HG02642 (cell line): ENCODE measurements at regions not wholly inside any gene's neighbourhood (a gene's known extent, or its start where the extent isn't known, plus 50 kb on each side); places are given as distances from the start of the nearest gene placed in this dataset.

Source experiments
- ATAC-seq: cut with Tn5 transposase; IDR thresholded peaks from one replicate; pipeline ENCODE4 v1.9.1; 2021; ENCODE audit warnings: mild to moderate bottlenecking; ENCODE audit not compliant: unreplicated experiment, poor library complexity

DNA sequence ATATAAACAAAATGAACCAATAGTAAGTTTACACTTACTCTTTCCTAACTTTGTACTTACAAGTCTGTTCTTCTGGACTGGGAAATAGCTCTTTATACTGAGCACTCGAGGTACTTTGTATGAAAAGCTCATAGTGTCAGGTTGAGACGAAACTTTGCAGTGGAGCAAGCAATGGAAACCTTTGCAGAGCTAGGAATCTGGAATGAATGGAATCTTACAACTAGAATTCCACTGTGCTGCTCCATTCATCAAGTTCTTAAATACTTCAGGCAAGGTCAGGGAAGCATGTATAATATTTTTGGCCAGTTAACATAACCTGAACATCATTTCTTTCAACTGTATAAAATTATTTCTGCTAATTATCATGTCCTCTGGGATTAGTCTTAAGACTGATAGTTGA is 1327.5 kb upstream of the FLRT2 start:
- ATAC-seq = no peak

- ATAC-seq = no peak
Observed at GRCh38 chr14:84203896-84204295, 1326.0 kb upstream of the FLRT2 start.

DNA sequence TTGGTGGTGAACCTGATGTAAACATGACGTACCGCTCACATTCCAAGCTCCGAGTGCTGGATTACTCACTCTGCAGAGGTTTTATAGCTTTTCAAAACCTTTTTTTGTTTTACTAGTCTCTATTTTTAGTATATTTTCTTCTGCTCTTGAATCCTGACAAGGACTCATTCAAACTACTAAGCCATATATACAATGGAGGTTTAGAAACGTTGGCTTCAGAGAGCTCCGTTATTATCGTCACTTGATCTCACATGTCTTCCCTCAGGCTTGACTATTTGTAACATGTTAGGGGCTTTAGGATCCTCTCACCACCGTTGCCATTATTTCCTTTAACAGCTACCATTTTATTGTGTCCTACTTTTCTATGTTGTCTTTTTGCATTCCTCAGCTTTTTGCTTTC is 1321.5 kb upstream of the FLRT2 start:
- ATAC-seq = no peak

DNA sequence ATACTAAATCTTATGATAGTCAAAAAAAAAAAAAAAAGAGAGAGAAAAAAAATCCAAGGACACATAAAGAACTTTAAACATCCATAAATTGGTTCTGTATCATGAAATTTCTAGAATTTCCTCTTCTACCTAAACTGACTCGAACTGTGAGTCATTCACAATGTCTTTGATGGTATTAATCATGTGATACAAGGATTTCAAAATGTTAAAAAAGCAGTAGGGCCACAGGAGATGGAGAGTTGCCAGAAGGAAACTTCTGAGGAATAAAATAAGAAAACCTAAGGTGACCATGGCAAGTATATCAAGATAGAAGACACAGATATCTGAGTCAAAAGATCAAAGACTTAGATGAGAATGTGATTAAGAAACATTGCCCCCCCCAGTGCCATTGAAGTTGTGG is 1320.9 kb upstream of the FLRT2 start:
- ATAC-seq = no peak

DNA sequence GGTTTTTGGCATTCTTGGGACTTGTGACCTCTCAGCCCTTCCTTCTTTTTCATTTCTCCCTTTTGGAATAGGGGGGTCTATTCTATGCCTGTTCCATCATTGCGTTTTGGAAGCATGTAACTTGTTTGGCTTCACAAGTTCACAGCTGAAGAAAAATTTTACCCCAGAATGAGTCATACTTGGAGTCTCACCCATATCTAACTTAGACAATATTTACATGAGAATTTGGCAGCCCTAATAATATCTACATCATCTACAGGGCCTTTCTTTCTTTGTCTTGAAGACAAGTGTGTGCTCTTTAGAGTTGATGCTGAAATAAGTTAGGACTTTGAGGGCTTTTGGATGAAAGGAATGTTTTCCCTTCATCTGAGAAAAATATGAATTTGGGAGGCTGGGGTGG is 1312.9 kb upstream of the FLRT2 start:
- ATAC-seq = no peak

GRCh38 chr14:84225268-84225667 is 1304.7 kb upstream of the FLRT2 start:
- ATAC-seq = no peak

- ATAC-seq = no peak
Observed at GRCh38 chr14:84228702-84229101, 1301.2 kb upstream of the FLRT2 start.

- no peak for ATAC-seq
Observed at GRCh38 chr14:84234281-84234680, 1295.7 kb upstream of the FLRT2 start.

DNA sequence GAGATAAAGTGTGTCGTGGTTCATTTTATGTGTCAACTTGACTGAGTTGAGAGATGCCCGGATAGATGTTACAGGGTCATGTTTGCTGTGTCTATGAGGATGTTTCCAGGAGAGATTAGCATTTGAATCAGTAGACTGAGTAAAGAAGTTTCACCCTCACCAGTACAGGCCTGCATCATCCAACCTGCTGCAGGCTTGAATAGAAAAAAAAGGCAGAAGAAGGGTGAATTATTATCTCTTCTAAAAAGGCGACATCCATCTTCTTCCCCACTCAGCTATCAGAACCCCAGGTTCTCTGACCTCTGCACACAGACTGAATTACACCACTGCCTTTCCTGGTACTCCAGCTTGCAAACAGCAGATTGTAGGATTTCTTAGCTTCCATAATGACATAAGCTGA is 1293.7 kb upstream of the FLRT2 start:
- ATAC-seq = no peak

DNA sequence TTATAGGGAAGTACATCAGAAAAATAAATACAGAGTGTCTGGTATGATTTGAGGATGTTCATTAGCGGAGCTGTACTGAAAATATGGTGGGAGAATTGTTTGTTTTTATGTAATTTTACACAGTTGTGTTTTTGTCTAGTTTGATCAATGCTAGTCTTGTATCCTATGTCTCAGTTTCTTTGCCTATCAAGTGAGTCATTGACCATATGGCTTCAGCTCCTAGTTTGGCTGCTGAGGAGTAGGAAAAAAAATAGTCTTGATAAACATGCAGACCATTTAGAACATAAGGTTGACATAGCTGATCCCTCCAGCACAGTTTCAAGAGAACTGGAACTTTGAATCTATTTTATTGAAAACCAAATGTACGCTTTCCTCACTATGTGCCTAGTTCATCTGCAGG is 1292.1 kb upstream of the FLRT2 start:
- no peak for ATAC-seq

GRCh38 chr14:84247693-84248092 is 1282.3 kb upstream of the FLRT2 start:
- no peak for ATAC-seq

DNA sequence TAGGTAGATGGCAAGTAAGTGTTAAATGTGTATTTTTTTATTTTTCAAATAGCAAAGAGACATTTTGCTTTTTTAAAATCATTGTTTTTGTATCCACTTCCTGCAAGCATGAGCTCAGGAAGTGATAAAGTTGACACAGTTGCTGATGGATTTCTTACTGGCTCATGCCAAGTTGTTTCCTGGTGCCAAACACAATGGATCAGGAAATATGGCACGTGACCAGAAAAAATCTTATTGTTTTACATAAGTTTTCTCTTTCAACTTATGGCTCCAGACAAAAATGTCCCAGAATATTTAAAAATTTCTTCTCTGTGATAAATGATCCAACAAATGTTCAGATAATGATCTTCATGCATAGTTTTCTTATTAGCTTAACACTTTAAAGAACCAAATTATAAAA is 1279.1 kb upstream of the FLRT2 start:
- no peak for ATAC-seq

GRCh38 chr14:84251411-84252115 is 1278.4 kb upstream of the FLRT2 start:
- ATAC-seq = no peak

DNA sequence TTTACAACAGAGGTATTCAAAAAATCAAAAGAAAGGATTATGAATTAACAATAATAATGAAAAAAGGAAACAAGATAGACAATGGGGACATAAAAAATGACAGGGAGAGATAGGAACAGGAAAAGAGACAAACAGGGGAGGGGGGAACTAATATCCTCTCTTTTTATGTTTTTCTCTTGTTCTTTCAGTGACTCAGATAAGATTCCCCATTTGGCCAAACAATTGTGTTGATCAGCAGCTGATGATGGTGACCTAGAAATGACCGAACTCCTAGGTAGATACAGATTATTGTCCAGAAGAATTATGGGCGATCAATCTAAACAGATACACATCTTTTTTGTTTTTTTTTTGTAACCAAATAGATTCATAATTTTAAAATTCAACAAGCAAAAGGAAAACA is 1277.2 kb upstream of the FLRT2 start:
- ATAC-seq = no peak

- ATAC-seq = no peak
Observed at GRCh38 chr14:84253326-84253725, 1276.6 kb upstream of the FLRT2 start.

DNA sequence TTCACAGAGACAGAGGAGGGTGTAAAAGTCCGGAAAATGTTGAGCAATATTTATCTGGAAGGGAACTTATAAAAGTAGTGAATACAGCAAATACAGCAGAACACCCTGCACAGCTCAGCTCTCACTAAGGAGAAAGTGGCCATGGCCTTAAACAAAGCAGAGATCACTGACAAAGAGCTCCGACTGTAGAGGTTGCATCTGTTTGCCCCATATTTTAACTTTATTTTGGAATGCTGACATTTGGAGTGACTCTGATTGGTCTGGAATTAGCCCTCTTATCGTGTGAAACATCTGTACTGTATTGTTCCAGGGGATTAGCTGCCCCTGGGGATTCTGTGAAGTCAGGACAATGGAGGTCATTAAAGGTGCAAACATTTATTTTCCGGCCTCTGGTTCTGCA is 1275.7 kb upstream of the FLRT2 start:
- ATAC-seq = no peak

DNA sequence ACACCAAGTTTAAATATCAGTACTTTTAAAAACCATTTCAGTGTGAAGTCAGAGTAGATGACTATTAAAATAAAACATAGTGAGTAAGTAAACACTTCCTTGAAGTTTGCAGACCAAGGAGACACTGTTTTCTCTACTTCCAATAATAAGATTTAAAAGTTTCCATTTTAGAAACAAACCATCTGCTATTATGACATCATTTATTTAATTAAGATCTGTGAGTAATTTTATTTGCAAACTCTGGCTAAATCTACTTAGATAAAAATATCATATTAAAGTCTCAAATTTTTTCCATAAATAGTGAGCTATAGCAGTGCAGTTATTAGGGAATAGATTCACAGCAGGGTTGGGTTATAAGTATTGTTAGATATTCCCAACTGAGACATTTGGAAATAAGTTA is 1267.0 kb upstream of the FLRT2 start:
- ATAC-seq = no peak

DNA sequence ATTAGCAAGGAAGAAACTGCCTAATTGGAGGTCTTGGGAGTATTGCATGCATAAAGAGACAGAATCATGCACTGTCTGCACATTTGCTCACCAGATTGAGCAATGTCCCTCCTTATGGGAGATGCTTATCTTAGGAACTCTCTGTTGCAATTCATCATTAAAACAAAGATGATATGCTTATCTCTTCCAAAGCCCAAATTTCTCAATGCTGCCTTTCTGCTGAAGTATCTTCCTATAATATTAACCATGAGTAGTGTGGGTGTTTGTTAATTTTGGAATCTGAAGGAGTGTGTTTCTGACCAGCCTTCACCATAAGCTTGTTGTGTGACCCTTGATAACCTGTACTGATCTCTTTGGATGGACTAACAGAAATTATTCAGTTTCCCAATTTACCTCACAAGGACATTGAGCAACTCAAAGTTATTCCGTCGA is 1257.6 kb upstream of the FLRT2 start:
- no peak for ATAC-seq

DNA sequence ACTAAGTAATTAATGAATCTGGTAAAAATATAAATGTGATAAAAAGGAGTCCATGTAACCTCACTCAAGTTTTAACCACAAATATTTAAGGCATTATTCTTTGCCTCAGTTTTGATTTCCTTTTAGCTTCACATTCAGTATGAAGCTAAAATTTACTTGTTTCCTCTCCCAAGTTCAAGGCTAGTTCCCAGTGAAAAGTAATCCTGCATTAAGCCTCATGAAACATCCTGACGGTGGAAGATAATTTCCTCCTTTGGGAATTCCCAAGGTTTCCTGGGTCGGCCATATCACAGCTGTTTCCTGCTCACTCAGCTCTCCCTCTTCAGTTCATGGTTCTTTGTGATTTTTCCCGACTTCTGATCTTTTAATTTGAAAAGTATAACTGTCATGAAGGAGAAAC is 1256.8 kb upstream of the FLRT2 start:
- ATAC-seq = no peak

GRCh38 chr14:84282618-84283017 is 1247.3 kb upstream of the FLRT2 start:
- ATAC-seq = no peak

DNA sequence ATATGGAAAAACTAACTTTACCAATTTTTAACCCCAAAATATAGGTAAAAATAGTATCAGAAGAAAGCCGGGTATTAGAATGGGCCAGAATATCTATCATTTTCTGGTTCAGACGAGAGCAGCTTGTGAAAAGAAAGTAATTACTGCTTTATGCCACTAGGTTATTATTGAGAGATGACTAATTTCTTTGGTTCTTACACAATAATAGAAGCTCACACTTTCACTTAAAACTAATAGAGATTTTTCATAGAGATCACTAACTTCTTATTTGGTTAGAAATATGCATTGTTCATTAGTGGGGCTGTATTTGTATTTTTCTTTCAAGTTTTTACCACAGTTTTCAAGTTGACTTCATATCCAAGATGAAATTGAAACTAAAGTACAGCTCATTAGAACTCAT is 1241.2 kb upstream of the FLRT2 start:
- no peak for ATAC-seq

GRCh38 chr14:84298663-84299195 is 1231.2 kb upstream of the FLRT2 start:
- no peak for ATAC-seq
